ENCODE measurements at regions not wholly inside any gene's neighbourhood (a gene's known extent, or its start where the extent isn't known, plus 50 kb on each side); places are given as distances from the start of the nearest gene placed in this dataset.

- Histone ChIP-seq H3F3A (ENCODE audit: insufficient read depth, low read length) (no peaks in the 10 kb centered on the region), H3K9me3 (ENCODE audit: low read length) (no peaks in the 10 kb centered on the region), H3K36me3 (ENCODE audit: insufficient read depth, low read length) (no peaks in the 10 kb centered on the region), H3K79me2 (ENCODE audit: insufficient read depth, low read length) (no peaks in the 10 kb centered on the region), H3K9ac (ENCODE audit: low read length) (no peak overlapping the region), H3K27me3 (ENCODE audit: insufficient read depth, low read length) (no peaks in the 10 kb centered on the region), H3K9me2 (ENCODE audit: low read depth, low read length) (no peaks in the 10 kb centered on the region), H3K4me2 (ENCODE audit: low read length) (no peak overlapping the region), H4K20me1 (ENCODE audit: insufficient read depth, low read length) (no peaks in the 10 kb centered on the region), H3K4me3 (ENCODE audit: low read depth, low read length, poor library complexity, severe bottlenecking) (no peak overlapping the region), H2AFZ (ENCODE audit: low read length) (no peak overlapping the region), H3K27ac (ENCODE audit: low read depth, low read length, poor library complexity, severe bottlenecking) (no peak overlapping the region), H3K4me1 (ENCODE audit: insufficient read depth, low read length, severe bottlenecking) (no peaks in the 10 kb centered on the region)
- no peak for TF ChIP-seq CTCF (IDR thresholded peaks at IDR 0.05; ENCODE audit: low read length)
- no peak for TF ChIP-seq EZH2 (IDR thresholded peaks at IDR 0.05; ENCODE audit: borderline replicate concordance, low read length)
Measured at GRCh38 chr13:105960326-105960725, 575.1 kb downstream of the EFNB2 start.

- H3K9me2 ChIP-seq (ENCODE audit: low read depth, low read length) = no peaks in the 10 kb centered on the region
- no peaks in the 10 kb centered on the region for H3K36me3 ChIP-seq (ENCODE audit: insufficient read depth, low read length)
- no peaks in the 10 kb centered on the region for H3K27me3 ChIP-seq (ENCODE audit: insufficient read depth, low read length)
- H3K4me3 ChIP-seq (ENCODE audit: low read depth, low read length, poor library complexity, severe bottlenecking) = no peak overlapping the region
- TF ChIP-seq EZH2 (IDR thresholded peaks at IDR 0.05; ENCODE audit: borderline replicate concordance, low read length) = no peak
- no peak for TF ChIP-seq CTCF (IDR thresholded peaks at IDR 0.05; ENCODE audit: low read length)
- H4K20me1 ChIP-seq (ENCODE audit: insufficient read depth, low read length) = no peaks in the 10 kb centered on the region
- no peaks in the 10 kb centered on the region for H3K79me2 ChIP-seq (ENCODE audit: insufficient read depth, low read length)
- H3K27ac ChIP-seq (ENCODE audit: low read depth, low read length, poor library complexity, severe bottlenecking) = no peak overlapping the region
- H3K9me3 ChIP-seq (ENCODE audit: low read length) = no peaks in the 10 kb centered on the region
- H3K4me1 ChIP-seq (ENCODE audit: insufficient read depth, low read length, severe bottlenecking) = no peaks in the 10 kb centered on the region
- H3K9ac ChIP-seq (ENCODE audit: low read length) = no peak overlapping the region
- no peak overlapping the region for H3K4me2 ChIP-seq (ENCODE audit: low read length)
- H2AFZ ChIP-seq (ENCODE audit: low read length) = no peak overlapping the region
- no peaks in the 10 kb centered on the region for H3F3A ChIP-seq (ENCODE audit: insufficient read depth, low read length)
Measured at GRCh38 chr13:105959876-105960275, 575.6 kb downstream of the EFNB2 start.

- H3K4me1 ChIP-seq (ENCODE audit: insufficient read depth, low read length, severe bottlenecking) = no peaks in the 10 kb centered on the region
- no peak overlapping the region for H3K4me3 ChIP-seq (ENCODE audit: low read depth, low read length, poor library complexity, severe bottlenecking)
- no peak overlapping the region for H3K4me2 ChIP-seq (ENCODE audit: low read length)
- no peaks in the 10 kb centered on the region for H4K20me1 ChIP-seq (ENCODE audit: insufficient read depth, low read length)
- H2AFZ ChIP-seq (ENCODE audit: low read length) = no peak overlapping the region
- H3K79me2 ChIP-seq (ENCODE audit: insufficient read depth, low read length) = no peaks in the 10 kb centered on the region
- no peak overlapping the region for H3K27ac ChIP-seq (ENCODE audit: low read depth, low read length, poor library complexity, severe bottlenecking)
- H3K9me3 ChIP-seq (ENCODE audit: low read length) = no peaks in the 10 kb centered on the region
- no peaks in the 10 kb centered on the region for H3K9me2 ChIP-seq (ENCODE audit: low read depth, low read length)
- no peaks in the 10 kb centered on the region for H3K36me3 ChIP-seq (ENCODE audit: insufficient read depth, low read length)
- H3F3A ChIP-seq (ENCODE audit: insufficient read depth, low read length) = no peaks in the 10 kb centered on the region
- no peaks in the 10 kb centered on the region for H3K27me3 ChIP-seq (ENCODE audit: insufficient read depth, low read length)
- TF ChIP-seq CTCF (IDR thresholded peaks at IDR 0.05; ENCODE audit: low read length) (no peak), EZH2 (IDR thresholded peaks at IDR 0.05; ENCODE audit: borderline replicate concordance, low read length) (no peak)
- H3K9ac ChIP-seq (ENCODE audit: low read length) = no peak overlapping the region
Measured at GRCh38 chr13:105957769-105958438, 577.6 kb downstream of the EFNB2 start.
